Thyroid gland (tissue), 4 donors: ENCODE measurements at regions not wholly inside any gene's neighbourhood (a gene's known extent, or its start where the extent isn't known, plus 50 kb on each side); places are given as distances from the start of the nearest gene placed in this dataset.

ENCODE experiments used
- POLR2A ChIP-seq, 2 donors: fragments of 450-650 bp; IDR thresholded peaks; one replicate each; pipeline ENCODE4 v1.6.1; 2017; ENCODE audit warnings: antibody characterized with exemption in 2 of 2, mild to moderate bottlenecking in 2 of 2, moderate library complexity in 1 of 2
- TF ChIP-seq, protein P1 (sequence below), 6 experiments: fragments of 200-600 bp in 3 of 6; fragments of 450-650 bp in 3 of 6; sonication (generic) in 3 of 6; IDR thresholded peaks; one replicate each; pipeline ENCODE4 v1.5.1; 2016 to 2019; ENCODE audit warnings: antibody characterized with exemption in 6 of 6, mild to moderate bottlenecking in 2 of 6, inconsistent platforms in 1 of 6, moderate library complexity in 1 of 6

DNA sequence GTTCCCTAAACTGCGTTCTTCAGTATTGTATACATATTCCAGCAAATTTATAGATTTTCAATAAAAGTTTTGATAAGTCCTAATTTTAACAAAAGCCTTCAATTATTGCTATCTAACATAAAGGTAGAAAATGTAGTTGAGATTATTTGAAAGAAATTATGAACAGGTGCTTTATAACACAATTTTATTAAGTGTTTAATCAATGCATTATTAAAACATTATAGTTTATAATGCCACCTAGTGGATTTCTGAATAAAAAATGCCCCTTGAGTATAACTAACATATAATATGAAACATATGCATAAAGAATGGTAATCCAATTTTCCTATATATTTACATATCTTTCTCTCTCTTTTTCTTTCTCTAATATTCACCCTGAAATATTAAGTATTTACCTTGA lies 515.3 kb downstream of the SLC6A15 start:
- no peak for TF ChIP-seq POLR2A (IDR thresholded peaks at IDR 0.05)
- TF ChIP-seq, protein P1, sequence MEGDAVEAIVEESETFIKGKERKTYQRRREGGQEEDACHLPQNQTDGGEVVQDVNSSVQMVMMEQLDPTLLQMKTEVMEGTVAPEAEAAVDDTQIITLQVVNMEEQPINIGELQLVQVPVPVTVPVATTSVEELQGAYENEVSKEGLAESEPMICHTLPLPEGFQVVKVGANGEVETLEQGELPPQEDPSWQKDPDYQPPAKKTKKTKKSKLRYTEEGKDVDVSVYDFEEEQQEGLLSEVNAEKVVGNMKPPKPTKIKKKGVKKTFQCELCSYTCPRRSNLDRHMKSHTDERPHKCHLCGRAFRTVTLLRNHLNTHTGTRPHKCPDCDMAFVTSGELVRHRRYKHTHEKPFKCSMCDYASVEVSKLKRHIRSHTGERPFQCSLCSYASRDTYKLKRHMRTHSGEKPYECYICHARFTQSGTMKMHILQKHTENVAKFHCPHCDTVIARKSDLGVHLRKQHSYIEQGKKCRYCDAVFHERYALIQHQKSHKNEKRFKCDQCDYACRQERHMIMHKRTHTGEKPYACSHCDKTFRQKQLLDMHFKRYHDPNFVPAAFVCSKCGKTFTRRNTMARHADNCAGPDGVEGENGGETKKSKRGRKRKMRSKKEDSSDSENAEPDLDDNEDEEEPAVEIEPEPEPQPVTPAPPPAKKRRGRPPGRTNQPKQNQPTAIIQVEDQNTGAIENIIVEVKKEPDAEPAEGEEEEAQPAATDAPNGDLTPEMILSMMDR (IDR thresholded peaks at IDR 0.05) = peak in 1 of 6 experiments; percentile 15
